GM18505 (cell line): ENCODE measurements at regions not wholly inside any gene's neighbourhood (a gene's known extent, or its start where the extent isn't known, plus 50 kb on each side); places are given as distances from the start of the nearest gene placed in this dataset.

Experiments used
- ATAC-seq: cut with Tn5 transposase; IDR thresholded peaks from one replicate; pipeline ENCODE4 v1.9.1; 2021; ENCODE audit not compliant: unreplicated experiment
- POLR2A ChIP-seq: IDR thresholded peaks from 4 replicates; pipeline ENCODE4 v1.6.1; 2011; ENCODE audit warnings: borderline replicate concordance; ENCODE audit not compliant: insufficient read depth, insufficient read length; ENCODE audit errors: extremely low read depth

- TF ChIP-seq POLR2A: no peak
Observed at GRCh38 chr5:10151656-10152055, 98.0 kb downstream of the ATPSCKMT start.

GRCh38 chr5:10149911-10150310 lies 99.8 kb downstream of the ATPSCKMT start:
- TF ChIP-seq POLR2A: no peak
- no peak for ATAC-seq

More at GRCh38 chr5:10151656-10152055, 98.0 kb downstream of the ATPSCKMT start:
- ATAC-seq: no peak

GRCh38 chr5:10145923-10146401 lies 103.7 kb downstream of the ATPSCKMT start:
- no peak for TF ChIP-seq POLR2A
- ATAC-seq: no peak

GRCh38 chr5:10144040-10144439 lies 105.6 kb downstream of the ATPSCKMT start:
- TF ChIP-seq POLR2A: no peak
- ATAC-seq: no peak

GRCh38 chr5:10140195-10140973 lies 109.3 kb downstream of the ATPSCKMT start:
- no peak for ATAC-seq

GRCh38 chr5:10138395-10139057 lies 111.2 kb downstream of the ATPSCKMT start:
- TF ChIP-seq POLR2A: no peak
- ATAC-seq: no peak

More at GRCh38 chr5:10140195-10140973, 109.3 kb downstream of the ATPSCKMT start:
- no peak for TF ChIP-seq POLR2A

GRCh38 chr5:10133830-10134229 lies 115.9 kb downstream of the ATPSCKMT start:
- ATAC-seq: no peak
- no peak for TF ChIP-seq POLR2A

GRCh38 chr5:10130881-10131280 lies 118.8 kb downstream of the ATPSCKMT start:
- no peak for ATAC-seq
- no peak for TF ChIP-seq POLR2A

GRCh38 chr5:10126900-10127299 lies 122.8 kb downstream of the ATPSCKMT start:
- TF ChIP-seq POLR2A: no peak
- no peak for ATAC-seq

- ATAC-seq: no peak
- TF ChIP-seq POLR2A: no peak
Observed at GRCh38 chr5:10125116-10125515, 124.6 kb downstream of the ATPSCKMT start.

- no peak for TF ChIP-seq POLR2A
- no peak for ATAC-seq
Observed at GRCh38 chr5:10124287-10124686, 125.4 kb downstream of the ATPSCKMT start.

GRCh38 chr5:10123254-10123989 lies 126.3 kb downstream of the ATPSCKMT start:
- no peak for ATAC-seq
- TF ChIP-seq POLR2A: no peak

GRCh38 chr5:10122076-10122726 lies 127.5 kb downstream of the ATPSCKMT start:
- TF ChIP-seq POLR2A: no peak
- no peak for ATAC-seq
